ENCODE measurements at regions not wholly inside any gene's neighbourhood (a gene's known extent, or its start where the extent isn't known, plus 50 kb on each side); places are given as distances from the start of the nearest gene placed in this dataset.

DNA sequence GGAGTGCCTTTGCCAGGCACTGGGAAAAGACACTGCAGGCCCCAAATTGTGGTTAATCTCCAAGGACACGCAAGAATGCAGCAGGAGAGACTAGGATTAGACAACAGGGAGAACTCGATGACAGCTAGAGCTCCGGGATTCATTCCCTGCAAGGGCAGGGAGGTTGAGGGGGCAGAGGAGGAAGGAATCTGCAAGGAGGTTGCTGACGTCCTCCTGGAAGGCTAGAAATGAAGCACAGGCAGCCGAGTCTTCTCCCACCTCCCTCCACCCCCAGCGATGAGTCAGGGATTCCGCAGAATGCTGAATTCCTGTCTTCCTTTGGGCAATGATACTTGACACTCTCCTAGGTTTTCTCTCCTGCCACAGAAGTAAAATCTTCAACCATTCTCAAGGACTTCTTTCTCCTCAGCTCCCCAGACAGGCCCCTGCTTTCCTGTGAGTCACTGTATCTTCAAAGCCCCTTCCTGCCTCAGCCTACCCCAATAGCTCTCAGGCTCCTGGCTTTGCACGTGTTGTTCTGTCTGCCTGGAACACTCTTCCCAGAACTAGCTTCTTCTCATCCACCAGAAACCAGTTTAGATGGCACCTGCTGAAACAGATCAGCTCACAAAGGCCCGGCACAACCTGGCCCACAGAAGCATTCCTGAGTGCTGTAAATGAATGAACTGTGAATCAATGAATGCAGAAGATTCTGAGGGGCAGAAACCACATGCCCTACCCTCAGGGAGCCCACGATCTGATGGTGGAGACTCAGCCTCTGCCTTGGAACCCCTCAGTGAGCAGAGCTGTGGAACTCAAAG, 85.6 kb downstream of the MRPL14 start (continued):
- TF ChIP-seq, protein P1, sequence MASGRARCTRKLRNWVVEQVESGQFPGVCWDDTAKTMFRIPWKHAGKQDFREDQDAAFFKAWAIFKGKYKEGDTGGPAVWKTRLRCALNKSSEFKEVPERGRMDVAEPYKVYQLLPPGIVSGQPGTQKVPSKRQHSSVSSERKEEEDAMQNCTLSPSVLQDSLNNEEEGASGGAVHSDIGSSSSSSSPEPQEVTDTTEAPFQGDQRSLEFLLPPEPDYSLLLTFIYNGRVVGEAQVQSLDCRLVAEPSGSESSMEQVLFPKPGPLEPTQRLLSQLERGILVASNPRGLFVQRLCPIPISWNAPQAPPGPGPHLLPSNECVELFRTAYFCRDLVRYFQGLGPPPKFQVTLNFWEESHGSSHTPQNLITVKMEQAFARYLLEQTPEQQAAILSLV (tag; IDR thresholded peaks at IDR 0.05), result no peak
- peak; percentile 87 for TF ChIP-seq ZNF75A (CRISPR knock-in tag; IDR thresholded peaks at IDR 0.05)
- no peak for TF ChIP-seq ELF2 (CRISPR knock-in tag; IDR thresholded peaks at IDR 0.05)
- peak; percentile 79 for TF ChIP-seq TEAD4 (IDR thresholded peaks at IDR 0.05; ENCODE audit: low read length)
- TF ChIP-seq TEAD4 (CRISPR knock-in tag; IDR thresholded peaks at IDR 0.05; ENCODE audit: borderline replicate concordance), result 0 out of 2 replicates have a peak, but pooled peaks have one; percentile 68
- no peak for TF ChIP-seq SAFB (IDR thresholded peaks at IDR 0.05; ENCODE audit: borderline replicate concordance, low read depth, low read length)
- peak in 1 of 2 experiments; percentile 12; a peak in 1 of 4 replicates for TF ChIP-seq FOXK2 (conservative IDR thresholded peaks at IDR 0.05 in 1 of 2, IDR thresholded peaks at IDR 0.05 in 1 of 2; ENCODE audit: low read depth in 2 of 2)
- no peak for TF ChIP-seq NR4A1 (CRISPR knock-in tag; IDR thresholded peaks at IDR 0.05)
- peak; percentile 95 for TF ChIP-seq NR4A1 (tag; IDR thresholded peaks at IDR 0.05)
- TF ChIP-seq PPARD (CRISPR knock-in tag; IDR thresholded peaks at IDR 0.05), result no peak
- TF ChIP-seq KDM5B (IDR thresholded peaks at IDR 0.05; ENCODE audit: insufficient replicate concordance, low read depth, low read length), result peak; percentile 39
- TF ChIP-seq, protein P2, sequence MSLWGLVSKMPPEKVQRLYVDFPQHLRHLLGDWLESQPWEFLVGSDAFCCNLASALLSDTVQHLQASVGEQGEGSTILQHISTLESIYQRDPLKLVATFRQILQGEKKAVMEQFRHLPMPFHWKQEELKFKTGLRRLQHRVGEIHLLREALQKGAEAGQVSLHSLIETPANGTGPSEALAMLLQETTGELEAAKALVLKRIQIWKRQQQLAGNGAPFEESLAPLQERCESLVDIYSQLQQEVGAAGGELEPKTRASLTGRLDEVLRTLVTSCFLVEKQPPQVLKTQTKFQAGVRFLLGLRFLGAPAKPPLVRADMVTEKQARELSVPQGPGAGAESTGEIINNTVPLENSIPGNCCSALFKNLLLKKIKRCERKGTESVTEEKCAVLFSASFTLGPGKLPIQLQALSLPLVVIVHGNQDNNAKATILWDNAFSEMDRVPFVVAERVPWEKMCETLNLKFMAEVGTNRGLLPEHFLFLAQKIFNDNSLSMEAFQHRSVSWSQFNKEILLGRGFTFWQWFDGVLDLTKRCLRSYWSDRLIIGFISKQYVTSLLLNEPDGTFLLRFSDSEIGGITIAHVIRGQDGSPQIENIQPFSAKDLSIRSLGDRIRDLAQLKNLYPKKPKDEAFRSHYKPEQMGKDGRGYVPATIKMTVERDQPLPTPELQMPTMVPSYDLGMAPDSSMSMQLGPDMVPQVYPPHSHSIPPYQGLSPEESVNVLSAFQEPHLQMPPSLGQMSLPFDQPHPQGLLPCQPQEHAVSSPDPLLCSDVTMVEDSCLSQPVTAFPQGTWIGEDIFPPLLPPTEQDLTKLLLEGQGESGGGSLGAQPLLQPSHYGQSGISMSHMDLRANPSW (CRISPR knock-in tag; IDR thresholded peaks at IDR 0.05), result no peak
- TF ChIP-seq SMAD4 (CRISPR knock-in tag; conservative IDR thresholded peaks at IDR 0.05), result peak; percentile 88
- no peak for TF ChIP-seq HEY1 (CRISPR knock-in tag; IDR thresholded peaks at IDR 0.05; ENCODE audit: borderline replicate concordance)
- TF ChIP-seq, protein P3, sequence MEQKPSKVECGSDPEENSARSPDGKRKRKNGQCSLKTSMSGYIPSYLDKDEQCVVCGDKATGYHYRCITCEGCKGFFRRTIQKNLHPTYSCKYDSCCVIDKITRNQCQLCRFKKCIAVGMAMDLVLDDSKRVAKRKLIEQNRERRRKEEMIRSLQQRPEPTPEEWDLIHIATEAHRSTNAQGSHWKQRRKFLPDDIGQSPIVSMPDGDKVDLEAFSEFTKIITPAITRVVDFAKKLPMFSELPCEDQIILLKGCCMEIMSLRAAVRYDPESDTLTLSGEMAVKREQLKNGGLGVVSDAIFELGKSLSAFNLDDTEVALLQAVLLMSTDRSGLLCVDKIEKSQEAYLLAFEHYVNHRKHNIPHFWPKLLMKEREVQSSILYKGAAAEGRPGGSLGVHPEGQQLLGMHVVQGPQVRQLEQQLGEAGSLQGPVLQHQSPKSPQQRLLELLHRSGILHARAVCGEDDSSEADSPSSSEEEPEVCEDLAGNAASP (IDR thresholded peaks at IDR 0.05), result no peak
- TF ChIP-seq, protein P4, sequence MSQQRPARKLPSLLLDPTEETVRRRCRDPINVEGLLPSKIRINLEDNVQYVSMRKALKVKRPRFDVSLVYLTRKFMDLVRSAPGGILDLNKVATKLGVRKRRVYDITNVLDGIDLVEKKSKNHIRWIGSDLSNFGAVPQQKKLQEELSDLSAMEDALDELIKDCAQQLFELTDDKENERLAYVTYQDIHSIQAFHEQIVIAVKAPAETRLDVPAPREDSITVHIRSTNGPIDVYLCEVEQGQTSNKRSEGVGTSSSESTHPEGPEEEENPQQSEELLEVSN (IDR thresholded peaks at IDR 0.05; ENCODE audit: borderline replicate concordance in 1 of 2, extremely low read depth in 1 of 2, insufficient read depth in 1 of 2, insufficient read length in 1 of 2, low read depth in 1 of 2, low read length in 1 of 2, poor library complexity in 1 of 2, severe bottlenecking in 1 of 2), result peak; percentile 18 to 38
- TF ChIP-seq THRAP3 (IDR thresholded peaks at IDR 0.05; ENCODE audit: borderline replicate concordance), result no peak
- TF ChIP-seq NR2F6 (CRISPR knock-in tag; IDR thresholded peaks at IDR 0.05), result no peak

All from K562 (cell line).